ENCODE measurements at regions not wholly inside any gene's neighbourhood (a gene's known extent, or its start where the extent isn't known, plus 50 kb on each side); places are given as distances from the start of the nearest gene placed in this dataset.
"Not testable (repeated sequence)": the region's sequence is repeated elsewhere in the genome, so short reads cannot be mapped to it uniquely, and the experiment has no call there.

DNA sequence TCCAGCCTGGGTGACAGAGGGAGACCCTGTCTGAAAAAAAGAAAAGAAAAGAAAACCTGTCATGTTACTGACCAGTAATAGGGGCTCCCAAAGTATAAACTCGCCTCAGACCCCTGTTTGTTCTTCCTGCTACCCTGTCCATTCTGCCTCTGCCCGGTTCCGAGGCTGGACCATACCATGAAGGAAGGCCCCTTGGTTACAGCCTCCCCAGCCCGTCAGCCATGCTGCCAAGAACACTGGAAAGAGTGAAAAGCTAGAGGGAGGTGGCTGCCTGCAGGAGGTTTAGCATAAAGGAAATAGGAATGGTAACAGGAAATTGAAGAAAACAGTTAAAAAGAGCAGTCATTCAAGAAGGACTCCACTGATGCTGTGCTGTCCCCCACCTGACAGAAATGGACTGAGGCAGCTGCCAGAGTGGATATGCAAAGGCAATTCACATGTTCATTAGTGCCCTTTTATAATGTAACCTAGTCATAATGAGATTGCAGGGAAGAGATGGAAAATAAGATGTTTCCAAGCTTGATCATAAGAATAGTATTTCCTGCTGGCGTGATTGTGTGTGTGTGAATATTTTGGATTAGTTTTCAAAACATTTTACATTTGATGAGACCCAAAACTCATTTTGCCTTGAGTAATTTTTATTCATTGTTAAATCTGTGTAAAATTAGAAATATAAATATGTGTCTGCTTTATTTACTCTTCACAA, 102.6 kb downstream of the GOSR1 start:
- TF ChIP-seq, protein P1, sequence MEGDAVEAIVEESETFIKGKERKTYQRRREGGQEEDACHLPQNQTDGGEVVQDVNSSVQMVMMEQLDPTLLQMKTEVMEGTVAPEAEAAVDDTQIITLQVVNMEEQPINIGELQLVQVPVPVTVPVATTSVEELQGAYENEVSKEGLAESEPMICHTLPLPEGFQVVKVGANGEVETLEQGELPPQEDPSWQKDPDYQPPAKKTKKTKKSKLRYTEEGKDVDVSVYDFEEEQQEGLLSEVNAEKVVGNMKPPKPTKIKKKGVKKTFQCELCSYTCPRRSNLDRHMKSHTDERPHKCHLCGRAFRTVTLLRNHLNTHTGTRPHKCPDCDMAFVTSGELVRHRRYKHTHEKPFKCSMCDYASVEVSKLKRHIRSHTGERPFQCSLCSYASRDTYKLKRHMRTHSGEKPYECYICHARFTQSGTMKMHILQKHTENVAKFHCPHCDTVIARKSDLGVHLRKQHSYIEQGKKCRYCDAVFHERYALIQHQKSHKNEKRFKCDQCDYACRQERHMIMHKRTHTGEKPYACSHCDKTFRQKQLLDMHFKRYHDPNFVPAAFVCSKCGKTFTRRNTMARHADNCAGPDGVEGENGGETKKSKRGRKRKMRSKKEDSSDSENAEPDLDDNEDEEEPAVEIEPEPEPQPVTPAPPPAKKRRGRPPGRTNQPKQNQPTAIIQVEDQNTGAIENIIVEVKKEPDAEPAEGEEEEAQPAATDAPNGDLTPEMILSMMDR (IDR thresholded peaks at IDR 0.05; ENCODE audit: insufficient read depth, low read length, poor library complexity, severe bottlenecking) = no peak
- no peak overlapping the region for H3K4me3 ChIP-seq (replicated peaks; ENCODE audit: low read depth, low read length)
- no peaks in the 10 kb centered on the region for H3K36me3 ChIP-seq (ENCODE audit: control insufficient read depth, insufficient read depth, low read length)
- no peak for DNase-seq (ENCODE audit: extremely low read depth, insufficient read length)
- H3K27me3 ChIP-seq (replicated peaks; ENCODE audit: control insufficient read depth, insufficient read depth, low read length) = no peaks in the 10 kb centered on the region

DNA sequence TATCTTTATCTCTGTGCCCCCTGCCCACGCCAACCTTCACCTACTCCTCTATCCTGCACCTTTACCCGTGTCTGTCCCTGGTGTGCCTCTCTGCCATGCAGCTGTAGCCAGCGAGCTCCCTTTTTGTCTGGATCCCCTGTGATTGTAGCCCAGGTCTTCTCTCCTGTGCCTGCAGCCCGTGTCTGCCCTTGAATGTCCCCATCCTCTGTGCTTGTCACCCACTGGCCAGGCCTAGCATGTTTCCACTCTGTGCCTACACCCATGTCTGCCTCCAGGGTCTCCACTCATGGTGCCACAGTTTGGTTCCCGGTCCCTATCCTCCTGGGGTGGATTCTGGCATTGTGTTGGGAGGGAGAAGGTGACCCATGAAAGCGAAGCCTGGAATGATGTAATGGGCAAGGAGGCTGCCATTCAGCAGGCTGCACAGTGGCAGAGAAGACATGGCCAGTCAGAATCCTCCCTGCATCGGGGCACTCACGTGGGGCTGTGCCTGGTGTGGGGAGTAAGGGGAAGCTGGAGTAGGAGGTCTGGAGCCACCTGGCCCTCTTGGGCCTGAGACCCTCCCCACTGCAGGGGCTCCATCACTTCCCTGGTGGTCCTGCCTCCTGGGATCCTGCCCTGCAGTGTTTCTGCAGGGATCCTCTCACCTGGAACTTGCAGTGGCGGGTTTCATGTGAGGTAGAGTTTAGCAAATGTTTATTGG, 101.0 kb downstream of the GOSR1 start:
- not testable (repeated sequence) for DNase-seq (ENCODE audit: extremely low read depth, insufficient read length); H3K27me3 ChIP-seq (replicated peaks; ENCODE audit: control insufficient read depth, insufficient read depth, low read length); H3K36me3 ChIP-seq (ENCODE audit: control insufficient read depth, insufficient read depth, low read length); H3K4me3 ChIP-seq (replicated peaks; ENCODE audit: low read depth, low read length)
